GM18508 (cell line): ENCODE measurements at regions not wholly inside any gene's neighbourhood (a gene's known extent, or its start where the extent isn't known, plus 50 kb on each side); places are given as distances from the start of the nearest gene placed in this dataset.

Experiments used
- ATAC-seq: cut with Tn5 transposase; IDR thresholded peaks from one replicate; pipeline ENCODE4 v1.9.1; 2021; ENCODE audit warnings: moderate number of reproducible peaks; ENCODE audit not compliant: insufficient read depth, unreplicated experiment

GRCh38 chr2:104027321-104027720 is 826.6 kb upstream of the POU3F3 start:
- no peak for ATAC-seq

DNA sequence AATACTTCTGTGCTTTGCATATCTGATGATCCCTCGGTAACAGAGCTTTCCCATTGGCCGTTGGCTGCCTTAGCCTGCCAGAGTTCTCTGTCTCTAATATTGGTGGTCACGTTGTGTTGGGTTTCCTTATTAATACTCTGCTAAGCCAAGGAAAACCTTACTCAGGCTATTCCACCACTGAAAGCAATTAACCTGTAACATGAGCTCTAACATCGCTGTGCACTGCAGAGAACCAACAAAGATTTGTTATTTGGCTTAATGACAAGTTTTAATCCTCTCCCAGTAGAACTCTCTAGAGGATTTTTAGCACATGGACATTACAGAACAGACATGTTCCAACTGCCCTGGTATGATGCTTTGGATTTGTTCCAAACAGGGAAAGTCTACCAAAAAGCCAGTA is 825.9 kb upstream of the POU3F3 start:
- no peak for ATAC-seq

GRCh38 chr2:104033399-104033798 is 820.5 kb upstream of the POU3F3 start:
- no peak for ATAC-seq

DNA sequence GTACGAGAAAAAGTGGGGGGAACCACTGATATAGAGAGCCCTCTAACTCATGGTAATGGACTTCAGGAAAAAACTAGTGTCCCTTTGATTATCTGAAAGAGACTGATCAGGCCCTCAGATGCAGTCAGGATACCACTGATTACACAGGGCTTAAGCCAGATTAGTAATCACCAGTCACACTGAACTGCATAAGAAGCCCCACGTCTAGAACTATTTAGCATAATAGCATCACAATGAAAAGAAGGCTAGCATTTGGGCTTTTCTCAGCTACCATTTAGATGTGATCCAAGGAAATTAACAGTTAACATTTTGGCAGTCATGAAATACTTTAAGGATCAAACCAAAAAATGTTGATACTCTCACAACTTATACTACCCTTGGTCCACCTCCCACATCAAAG is 813.1 kb upstream of the POU3F3 start:
- ATAC-seq, result no peak

DNA sequence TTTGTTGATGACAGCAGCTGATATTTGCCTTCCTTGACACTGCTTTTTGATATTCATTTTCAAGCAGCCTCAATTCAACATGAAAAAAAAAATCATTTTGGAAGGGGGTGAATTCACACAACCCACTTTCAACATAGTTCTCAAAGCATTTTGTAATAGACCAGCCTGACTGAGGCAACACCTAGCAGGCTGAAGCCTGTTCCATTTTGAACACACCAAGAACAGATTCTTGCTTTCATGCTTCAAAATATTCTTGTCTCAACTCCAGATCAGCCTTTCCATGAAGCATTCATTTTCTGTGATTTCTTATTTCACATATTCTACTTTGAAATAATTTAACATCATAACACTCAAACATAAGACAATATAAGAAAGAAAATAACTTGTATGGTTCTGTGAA is 812.6 kb upstream of the POU3F3 start:
- no peak for ATAC-seq

GRCh38 chr2:104043864-104044263 is 810.1 kb upstream of the POU3F3 start:
- ATAC-seq, result no peak

- no peak for ATAC-seq
Measured at GRCh38 chr2:104045071-104045470, 808.8 kb upstream of the POU3F3 start.

GRCh38 chr2:104046466-104046865 is 807.4 kb upstream of the POU3F3 start:
- ATAC-seq, result no peak

GRCh38 chr2:104047516-104047915 is 806.4 kb upstream of the POU3F3 start:
- no peak for ATAC-seq

DNA sequence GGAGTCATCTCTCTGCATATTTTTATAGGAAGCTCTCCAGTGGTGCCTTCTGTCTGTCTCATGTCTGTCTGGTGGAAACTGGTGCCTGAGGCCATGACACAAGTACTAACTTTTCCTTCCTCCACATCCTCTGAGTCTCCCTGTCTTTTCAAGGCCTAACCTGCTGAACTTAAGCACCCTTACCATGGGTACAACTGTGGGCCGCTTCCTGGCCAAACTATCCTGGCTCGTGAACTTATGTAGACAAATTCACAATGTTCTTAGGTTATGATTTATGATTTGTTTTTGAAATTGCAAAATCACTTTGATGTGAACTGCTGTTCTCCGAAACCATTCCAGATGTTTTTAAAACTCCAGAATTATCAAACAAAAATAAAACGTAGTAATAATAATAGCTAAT is 804.5 kb upstream of the POU3F3 start:
- ATAC-seq, result no peak

DNA sequence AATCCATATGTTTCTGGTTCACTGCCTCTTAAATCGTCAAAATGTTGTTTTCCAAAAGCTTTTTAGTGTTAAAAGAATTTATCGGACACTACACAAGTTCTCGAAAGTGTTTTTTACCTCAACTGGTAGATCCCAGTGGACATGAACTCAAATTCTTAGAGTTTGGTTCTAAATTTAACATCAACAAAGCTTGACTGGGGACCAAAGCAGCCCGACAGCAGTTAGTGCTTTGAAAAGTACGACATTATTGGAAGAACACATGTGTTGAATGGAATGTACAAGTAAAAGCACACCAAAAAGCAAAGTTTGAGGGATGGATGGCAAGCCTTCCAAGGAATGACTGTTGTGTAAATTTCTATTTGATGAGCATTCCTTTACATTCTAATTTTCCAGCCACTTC is 803.9 kb upstream of the POU3F3 start:
- ATAC-seq, result no peak

DNA sequence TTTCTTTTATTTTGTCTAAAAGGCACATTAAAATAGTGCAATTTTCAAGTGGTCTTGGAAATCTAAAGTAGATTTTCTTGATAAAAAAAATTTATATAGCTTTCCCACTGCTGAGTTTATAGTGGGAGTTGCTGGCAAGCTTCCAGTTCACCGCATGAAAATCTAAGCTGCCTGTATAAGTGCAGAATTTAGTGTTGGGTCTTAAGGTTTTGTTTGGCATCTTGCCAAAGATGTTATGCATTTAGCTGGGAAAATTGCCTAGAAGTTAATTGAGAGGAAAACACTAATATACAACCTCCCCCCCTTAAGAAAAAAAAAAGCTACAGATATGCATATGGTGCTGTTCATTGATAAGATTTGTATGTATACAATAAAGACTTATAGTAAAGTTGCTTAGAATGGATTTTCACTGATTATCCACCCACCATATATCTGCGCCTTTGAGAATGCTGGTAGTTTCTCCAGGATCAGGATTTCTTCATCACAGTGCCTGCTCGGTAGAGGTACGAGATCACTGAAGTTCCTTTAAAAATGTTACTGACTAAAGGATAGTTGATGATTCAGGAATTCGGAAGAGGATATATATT is 803.2 kb upstream of the POU3F3 start:
- ATAC-seq, result no peak

- no peak for ATAC-seq
Measured at GRCh38 chr2:104051766-104052165, 802.1 kb upstream of the POU3F3 start.

DNA sequence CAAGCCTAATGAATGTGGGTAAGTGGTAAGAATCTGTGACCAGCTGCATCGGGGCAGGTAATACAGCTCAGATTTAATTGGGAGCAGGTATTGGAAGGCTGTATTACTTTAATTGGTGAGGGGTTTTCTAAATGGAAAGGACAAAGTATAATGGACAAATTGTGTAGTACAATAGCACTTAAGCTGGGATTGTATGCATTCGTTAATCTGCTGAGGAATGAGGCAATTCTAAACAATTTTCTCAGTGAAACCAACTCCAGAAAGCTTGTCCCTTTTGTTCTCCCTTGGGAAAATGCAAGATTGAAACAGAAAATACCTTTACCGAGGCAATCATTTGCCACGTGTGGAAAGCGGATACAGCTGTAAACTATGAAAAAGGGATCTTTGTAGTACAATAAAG is 801.6 kb upstream of the POU3F3 start:
- no peak for ATAC-seq

DNA sequence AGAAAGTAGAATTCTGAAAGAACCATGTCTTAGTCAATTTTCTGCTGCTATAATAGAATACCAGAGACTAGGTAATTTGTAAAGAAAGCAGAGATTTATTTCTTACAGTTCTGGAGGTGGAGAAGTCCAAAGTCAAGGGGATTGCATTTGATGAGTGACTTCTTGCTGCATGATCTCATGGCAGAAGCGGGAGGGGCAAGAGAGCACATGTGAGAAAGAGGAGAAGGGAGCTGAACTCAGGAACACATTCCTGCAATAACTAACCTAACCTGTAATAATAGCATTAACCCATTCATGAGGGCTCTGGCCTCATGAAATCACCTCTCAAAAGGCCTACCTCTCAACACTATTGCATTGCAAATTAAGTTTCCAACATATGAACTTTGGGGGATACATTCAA is 797.5 kb upstream of the POU3F3 start:
- no peak for ATAC-seq

DNA sequence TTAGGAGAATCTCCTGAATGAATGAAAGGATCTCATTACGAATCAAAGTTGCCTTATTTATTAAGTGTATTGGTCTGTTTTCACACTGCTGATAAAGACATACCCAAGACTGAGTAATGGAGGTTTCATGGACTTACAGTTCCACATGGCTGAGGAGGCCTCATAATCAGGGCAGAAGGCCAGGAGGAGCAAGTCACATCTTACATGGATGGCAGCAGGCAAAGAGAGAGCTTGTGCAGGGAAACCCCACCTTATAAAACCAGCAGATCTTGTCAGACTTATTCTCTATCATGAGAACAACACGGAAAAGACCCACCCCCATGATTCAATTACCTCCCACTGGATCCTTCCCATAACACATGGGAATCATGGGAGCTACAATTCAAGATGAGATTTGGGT is 785.2 kb upstream of the POU3F3 start:
- no peak for ATAC-seq

DNA sequence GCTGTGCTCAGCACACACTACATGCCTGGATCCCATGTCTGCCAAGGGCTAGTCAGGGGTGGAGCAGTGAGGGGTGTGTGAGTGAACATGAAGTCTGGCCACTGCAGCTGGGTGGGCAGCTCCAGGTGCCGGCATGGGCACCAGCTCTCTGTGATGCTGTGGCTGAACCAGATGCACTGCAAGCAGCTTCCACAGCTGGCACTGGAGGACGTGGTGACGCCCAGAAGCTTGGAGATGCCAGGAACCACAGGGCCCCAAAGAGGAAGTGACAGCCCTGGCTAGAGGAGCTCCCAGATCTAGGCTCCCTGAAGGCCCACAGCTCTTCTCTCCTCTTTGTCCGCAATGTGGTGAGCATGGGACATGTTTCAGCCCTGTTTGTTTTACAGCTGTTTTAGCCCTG is 776.3 kb upstream of the POU3F3 start:
- ATAC-seq, result no peak

DNA sequence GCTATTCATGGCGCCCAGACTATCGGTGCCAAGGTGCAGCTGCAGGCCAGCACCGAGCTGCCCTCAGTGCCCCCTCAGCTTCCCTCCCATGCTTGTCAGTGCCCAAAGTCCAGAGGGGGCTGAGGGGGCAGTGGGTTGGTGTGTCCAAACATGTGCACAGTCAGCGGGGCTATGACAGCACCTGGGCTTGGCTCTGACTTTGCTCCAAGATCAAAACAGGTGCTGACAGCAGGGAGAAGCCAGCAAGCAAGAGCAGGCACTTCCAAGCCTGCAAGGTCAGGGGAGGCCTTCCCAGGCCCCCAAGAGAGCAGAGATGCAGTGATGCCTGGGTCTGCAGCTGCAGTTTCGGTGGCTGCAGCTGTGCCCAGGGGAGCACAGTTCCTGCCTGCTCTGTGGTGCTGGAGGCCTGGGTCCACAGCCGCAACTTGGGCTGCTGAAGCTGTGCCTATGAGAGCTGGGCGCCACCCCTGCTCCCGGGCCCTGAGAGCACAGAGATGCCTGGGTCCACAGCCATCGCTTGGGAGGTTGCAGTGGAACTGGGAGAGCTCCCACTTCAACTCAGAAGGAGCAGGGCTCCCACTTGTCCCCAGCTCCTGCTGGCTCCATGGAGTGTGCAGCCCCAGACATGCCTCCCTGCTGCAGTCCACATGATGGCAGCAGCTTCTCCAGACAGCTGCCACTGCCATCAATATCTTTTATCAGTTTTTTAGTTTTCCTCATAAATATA is 775.3 kb upstream of the POU3F3 start:
- no peak for ATAC-seq

DNA sequence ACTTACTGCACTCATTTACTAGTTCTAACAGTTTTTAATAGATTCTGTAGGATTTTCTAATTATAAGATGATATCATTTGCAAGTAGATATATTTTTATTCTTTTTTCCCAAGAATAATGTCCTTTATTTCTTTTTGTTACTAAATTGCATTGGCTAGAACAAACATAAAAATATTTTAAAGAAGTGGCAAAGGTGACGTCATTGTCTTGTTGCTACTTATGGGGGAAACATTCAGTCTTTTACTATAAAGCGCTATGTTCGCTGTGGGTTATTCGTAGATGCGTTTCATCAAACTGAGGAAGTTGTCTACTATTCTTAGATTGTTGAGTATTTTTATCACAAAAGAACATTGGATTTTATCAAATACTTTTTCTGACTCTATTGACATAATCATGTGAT is 765.2 kb upstream of the POU3F3 start:
- no peak for ATAC-seq

GRCh38 chr2:104090407-104090806 is 763.5 kb upstream of the POU3F3 start:
- ATAC-seq, result no peak

DNA sequence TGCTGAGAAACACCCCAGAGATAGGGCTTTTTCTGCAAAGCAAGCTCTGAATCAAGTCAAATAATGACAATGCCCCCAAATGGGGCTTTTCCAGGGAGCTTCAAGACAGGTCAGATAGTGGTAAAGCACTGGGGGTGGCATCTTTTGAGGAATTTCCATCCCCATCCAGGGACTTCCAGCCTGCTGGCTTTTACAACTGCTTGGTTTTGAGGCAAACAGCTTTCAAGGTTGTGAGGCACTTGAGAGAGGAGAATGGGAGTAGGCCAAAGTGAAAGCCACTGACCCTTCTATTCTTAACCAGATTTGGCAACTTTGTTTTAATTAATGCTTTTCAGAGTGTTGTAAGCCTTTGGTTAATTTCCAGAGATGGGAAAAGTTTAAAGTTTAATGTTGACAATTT is 762.0 kb upstream of the POU3F3 start:
- ATAC-seq, result no peak

DNA sequence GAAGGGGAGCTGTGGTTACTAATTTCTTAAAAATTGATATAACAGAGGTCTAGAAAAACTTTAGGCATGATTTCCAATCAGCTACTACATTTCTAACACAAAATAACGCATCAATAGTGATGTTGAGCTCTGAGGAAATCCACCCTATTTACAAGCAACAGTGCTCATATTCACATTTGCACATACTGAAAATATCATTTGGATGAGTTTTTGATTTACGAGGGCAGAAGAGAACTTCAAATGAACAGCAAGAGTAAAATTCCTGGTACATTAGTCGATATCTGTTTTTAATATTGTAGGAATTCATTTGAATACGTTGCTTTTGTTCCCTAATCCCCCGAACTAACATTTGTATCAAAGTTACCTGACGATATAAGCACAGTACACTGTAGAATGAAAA is 761.0 kb upstream of the POU3F3 start:
- no peak for ATAC-seq
